Hindlimb muscle (tissue), 1 donor: ENCODE measurements at regions not wholly inside any gene's neighbourhood (a gene's known extent, or its start where the extent isn't known, plus 50 kb on each side); places are given as distances from the start of the nearest gene placed in this dataset.

Experiments
- DNase-seq: peaks from one replicate; pipeline ENCODE4 v3.0.0-alpha.2; 2013

DNA sequence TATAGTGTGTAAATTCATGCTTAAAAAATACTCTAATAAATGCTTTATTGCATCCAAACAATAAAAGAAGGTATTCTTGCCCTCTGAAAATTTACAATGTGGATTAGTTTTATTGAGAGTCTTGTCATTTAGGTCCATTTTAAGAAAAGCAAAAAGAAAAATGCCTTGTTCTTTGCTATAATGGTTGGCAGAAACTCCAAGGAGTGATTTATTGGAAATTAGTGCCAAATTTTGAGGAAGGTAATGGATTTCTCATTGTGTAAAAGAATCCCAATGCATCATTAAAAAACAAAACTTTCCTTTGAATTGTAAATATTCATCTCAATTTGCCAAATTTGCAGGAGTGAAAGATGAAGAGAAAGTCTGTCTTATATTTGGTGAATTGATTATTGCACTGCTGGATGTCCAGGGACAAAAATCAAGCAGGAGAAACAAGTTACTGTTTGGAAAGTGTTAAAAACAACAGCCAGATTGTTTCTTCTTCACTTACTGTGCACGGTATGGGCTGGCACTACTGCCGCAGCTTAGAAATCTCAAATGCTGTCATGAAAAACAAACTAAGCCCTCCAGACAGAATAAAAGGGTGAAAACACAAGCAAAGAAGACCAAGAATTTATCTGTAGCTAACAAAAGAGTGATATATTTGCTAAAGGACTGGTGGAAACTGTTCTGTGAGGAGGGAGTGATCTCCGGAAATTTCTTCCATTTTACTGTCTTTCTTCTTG is 511.7 kb downstream of the TMTC2 start:
- no peak for DNase-seq

DNA sequence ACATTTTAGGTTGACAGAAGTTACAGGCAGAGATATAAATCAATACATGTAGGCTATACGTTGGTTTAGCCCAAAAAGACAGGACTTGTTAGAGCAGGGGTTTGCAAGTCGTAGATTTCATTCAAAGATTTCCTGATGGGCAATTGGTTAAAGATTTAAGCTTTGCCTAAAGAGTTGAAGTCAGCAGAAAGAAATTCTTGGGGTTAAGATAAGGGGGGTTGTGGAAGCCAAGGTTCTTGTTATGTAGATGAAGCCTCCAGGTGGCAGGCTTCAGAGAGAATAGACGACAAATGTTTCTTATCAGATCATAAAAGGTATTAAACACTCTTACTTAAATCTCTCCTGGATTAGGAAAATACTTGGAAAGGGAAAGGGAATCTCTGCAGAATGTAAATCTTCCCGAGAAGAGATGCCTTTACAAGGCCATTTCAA is 510.8 kb downstream of the TMTC2 start:
- DNase-seq, result no peak

DNA sequence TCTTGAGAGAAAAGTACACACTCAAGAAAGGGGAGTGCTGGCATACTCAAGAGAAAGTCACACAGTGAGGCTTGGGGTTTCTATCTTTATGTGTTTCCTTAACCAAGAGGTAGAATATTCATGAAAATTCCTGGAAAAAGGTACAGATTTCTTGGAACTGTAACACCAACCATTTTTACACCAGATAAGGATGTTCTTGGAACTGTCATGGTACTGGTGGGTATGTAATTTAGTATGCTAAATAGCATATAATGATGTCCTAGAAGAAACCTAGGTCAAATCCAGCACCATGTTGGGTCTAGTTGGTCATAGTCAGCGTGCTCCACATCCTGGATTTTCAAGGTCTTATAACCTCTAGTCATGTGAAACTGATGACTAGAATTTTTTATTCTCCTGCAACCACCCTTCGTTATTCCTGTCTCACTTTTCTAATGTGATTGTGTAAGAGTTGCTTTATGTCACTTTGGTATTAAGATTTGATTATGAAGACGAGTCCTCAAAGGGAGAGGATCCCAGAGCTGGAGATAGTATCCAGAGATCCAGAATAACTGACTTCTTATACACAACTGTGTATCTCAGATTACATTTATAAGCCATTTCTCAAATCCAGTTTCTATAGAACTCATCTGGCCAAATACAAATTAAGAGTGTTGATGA is 510.1 kb downstream of the TMTC2 start:
- no peak for DNase-seq

DNA sequence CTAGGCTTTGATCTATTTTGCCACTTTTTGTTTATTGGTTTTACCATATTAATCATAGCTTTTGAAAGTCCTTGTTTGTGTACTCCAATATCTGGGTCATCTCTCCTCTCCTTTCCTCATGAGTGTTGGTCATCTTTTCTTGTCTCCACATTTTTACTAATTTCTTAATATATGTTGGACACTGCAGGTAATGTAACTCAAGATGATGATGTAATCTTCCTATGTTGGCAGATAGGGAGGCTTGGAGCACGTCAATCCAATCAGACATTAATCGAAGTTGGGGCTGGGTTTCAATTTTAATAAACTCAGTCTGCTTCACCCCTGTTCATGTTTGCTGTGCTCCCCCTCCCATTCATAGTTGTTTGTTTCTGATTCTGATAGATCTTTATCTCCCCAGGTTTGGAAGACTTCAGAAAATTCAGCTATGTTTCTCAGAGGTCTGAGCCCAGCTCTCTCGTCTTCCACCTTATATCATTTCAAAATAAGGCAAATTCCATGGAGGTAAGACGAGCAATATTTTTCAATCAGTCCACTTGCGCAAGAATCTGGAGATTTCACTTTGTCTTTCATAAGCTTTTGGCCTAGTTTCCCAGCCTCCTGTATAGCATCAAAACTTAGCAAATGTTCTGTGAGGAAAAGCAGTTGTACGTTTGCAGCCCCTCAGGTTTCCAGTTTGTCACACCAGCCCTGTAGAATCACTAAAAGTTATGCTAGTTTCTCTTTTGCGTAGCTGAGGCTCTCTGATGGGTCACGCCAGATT is 504.1 kb downstream of the TMTC2 start:
- no peak for DNase-seq

DNA sequence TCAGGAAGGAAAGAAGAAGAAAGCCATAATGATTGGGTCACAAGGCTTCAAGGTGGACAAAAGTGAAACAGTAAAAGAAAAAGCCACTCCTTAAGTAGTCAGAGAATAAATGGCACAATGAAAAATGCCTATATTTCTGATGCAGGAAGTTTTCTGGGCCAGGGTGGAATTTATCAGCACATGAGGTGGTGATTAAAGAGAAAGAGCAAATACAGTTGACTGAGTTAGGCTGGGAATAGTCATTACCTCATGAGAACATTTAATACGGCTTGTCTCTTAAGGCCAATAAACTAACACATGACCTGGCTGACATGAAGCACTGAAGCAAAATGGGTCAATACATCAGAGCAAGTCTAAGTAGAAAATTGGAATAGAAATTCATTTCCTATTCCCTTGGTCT is 499.7 kb downstream of the TMTC2 start:
- DNase-seq, result no peak

DNA sequence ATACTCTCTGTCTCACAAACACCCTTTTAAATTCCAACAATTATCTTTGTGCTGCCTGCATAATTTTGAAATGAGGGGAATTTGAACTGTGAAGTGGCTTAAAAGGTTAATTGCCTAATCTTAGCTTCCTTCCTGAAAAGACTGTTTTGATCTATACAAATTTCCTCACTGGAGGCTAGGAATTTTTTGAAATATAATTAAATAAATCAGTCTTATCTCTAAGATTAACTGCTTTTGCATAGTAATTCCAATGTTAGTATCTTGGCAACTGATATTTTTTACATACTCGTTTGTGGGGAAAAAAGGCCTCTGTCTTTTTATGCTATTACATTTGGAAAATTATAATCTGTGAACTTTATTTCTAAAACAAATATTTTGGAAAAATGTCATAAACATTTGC is 498.5 kb downstream of the TMTC2 start:
- DNase-seq, result no peak
